ENCODE measurements at regions not wholly inside any gene's neighbourhood (a gene's known extent, or its start where the extent isn't known, plus 50 kb on each side); places are given as distances from the start of the nearest gene placed in this dataset.

DNA sequence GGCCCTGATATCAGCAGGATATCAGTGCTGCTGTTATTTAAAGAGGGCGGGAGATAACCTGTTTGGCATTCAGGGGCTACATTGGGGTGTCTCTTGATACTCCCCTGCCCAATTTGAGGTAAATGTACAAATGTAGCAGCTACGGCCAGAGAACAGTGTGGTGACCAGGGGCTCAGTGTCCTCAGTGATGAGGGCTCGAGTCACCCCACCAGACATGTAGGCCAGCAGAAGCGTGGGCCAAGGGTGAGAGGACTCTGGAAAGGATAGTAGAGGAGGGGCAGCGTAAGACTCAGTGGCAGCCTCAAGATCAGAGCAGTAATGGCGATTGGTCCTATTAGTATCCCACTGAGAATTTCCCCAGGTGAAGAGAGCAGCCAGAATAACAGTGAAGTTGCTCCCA lies 108.4 kb downstream of the XCL2 start:
- TF ChIP-seq, protein P1, sequence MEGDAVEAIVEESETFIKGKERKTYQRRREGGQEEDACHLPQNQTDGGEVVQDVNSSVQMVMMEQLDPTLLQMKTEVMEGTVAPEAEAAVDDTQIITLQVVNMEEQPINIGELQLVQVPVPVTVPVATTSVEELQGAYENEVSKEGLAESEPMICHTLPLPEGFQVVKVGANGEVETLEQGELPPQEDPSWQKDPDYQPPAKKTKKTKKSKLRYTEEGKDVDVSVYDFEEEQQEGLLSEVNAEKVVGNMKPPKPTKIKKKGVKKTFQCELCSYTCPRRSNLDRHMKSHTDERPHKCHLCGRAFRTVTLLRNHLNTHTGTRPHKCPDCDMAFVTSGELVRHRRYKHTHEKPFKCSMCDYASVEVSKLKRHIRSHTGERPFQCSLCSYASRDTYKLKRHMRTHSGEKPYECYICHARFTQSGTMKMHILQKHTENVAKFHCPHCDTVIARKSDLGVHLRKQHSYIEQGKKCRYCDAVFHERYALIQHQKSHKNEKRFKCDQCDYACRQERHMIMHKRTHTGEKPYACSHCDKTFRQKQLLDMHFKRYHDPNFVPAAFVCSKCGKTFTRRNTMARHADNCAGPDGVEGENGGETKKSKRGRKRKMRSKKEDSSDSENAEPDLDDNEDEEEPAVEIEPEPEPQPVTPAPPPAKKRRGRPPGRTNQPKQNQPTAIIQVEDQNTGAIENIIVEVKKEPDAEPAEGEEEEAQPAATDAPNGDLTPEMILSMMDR (IDR thresholded peaks at IDR 0.05 in 2 of 3, conservative IDR thresholded peaks at IDR 0.05 in 1 of 3; ENCODE audit: control insufficient read depth in 2 of 3, extremely low read depth in 1 of 3, insufficient read depth in 1 of 3, low read depth in 3 of 3, low read length in 3 of 3) = no peak
- no peak for TF ChIP-seq POLR2AphosphoS5 (IDR thresholded peaks at IDR 0.05; ENCODE audit: low read length)
- TF ChIP-seq DPF2 (IDR thresholded peaks at IDR 0.05) = no peak
- no peak for TF ChIP-seq EZH2 (IDR thresholded peaks at IDR 0.05; ENCODE audit: borderline replicate concordance, control insufficient read depth, low read depth, low read length)
- TF ChIP-seq EP300 (IDR thresholded peaks at IDR 0.05; ENCODE audit: borderline replicate concordance in 1 of 2, control insufficient read depth in 1 of 2, low read depth in 2 of 2, low read length in 2 of 2) = no peak
- TF ChIP-seq POLR2A (IDR thresholded peaks at IDR 0.05; ENCODE audit: low read depth, low read length) = no peak
- TF ChIP-seq KLF5 (IDR thresholded peaks at IDR 0.05; ENCODE audit: partially characterized antibody) = no peak
- TF ChIP-seq, protein P2, sequence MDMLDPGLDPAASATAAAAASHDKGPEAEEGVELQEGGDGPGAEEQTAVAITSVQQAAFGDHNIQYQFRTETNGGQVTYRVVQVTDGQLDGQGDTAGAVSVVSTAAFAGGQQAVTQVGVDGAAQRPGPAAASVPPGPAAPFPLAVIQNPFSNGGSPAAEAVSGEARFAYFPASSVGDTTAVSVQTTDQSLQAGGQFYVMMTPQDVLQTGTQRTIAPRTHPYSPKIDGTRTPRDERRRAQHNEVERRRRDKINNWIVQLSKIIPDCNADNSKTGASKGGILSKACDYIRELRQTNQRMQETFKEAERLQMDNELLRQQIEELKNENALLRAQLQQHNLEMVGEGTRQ (IDR thresholded peaks at IDR 0.05; ENCODE audit: borderline replicate concordance, low read depth, low read length) = no peak
- no peak for TF ChIP-seq BRCA1 (IDR thresholded peaks at IDR 0.05; ENCODE audit: low read depth, low read length)
- no peak for TF ChIP-seq CREM (IDR thresholded peaks at IDR 0.05; ENCODE audit: low read depth)
- TF ChIP-seq CEBPB (IDR thresholded peaks at IDR 0.05; ENCODE audit: borderline replicate concordance in 1 of 2, low read depth in 2 of 2, low read length in 2 of 2) = no peak

Data from GM12878 (cell line).